ENCODE measurements at regions not wholly inside any gene's neighbourhood (a gene's known extent, or its start where the extent isn't known, plus 50 kb on each side); places are given as distances from the start of the nearest gene placed in this dataset.

GRCh38 chr13:87120476-87120875, 550.7 kb upstream of the SLITRK5 start:
- Histone ChIP-seq H3K27me3 (ENCODE audit: control insufficient read depth in 1 of 2, insufficient read depth in 2 of 2, low read length in 2 of 2) (no peaks in the 10 kb centered on the region), H3K4me2 (ENCODE audit: low read depth, low read length) (no peak overlapping the region), H3K9ac (ENCODE audit: insufficient read depth, low read depth, low read length) (no peak overlapping the region), H3K4me1 (ENCODE audit: insufficient read depth, low read length) (no peaks in the 10 kb centered on the region), H3K27ac (ENCODE audit: extremely low read length, insufficient read depth, low read length) (no peak overlapping the region), H3K4me3 (replicated peaks in 1 of 3; ENCODE audit: insufficient read depth in 1 of 3, low read depth in 2 of 3, low read length in 3 of 3) (no peak overlapping the region), H3K36me3 (replicated peaks in 1 of 2; ENCODE audit: control insufficient read depth in 1 of 2, insufficient read depth in 2 of 2, low read length in 2 of 2) (no peaks in the 10 kb centered on the region), H4K20me1 (ENCODE audit: insufficient read depth, low read length) (no peaks in the 10 kb centered on the region; the same call in 1 of the 2 replicates), H3K9me3 (ENCODE audit: low read length) (no peaks in the 10 kb centered on the region), H3K79me2 (ENCODE audit: insufficient read depth, low read length) (no peaks in the 10 kb centered on the region), H2AFZ (ENCODE audit: low read length) (no peak overlapping the region)
- FAIRE-seq (no peak), DNase-seq (ENCODE audit: low spot score) (no peak), ATAC-seq (no peak)
- ChIA-PET POLR2A (no interaction called here), CTCF (ENCODE audit: low intra/inter-chr PET ratio, low total read pairs) (no interaction called here)
- in situ Hi-C loops (cut with HindIII; ENCODE audit: extremely low pct_ligation_motif_present, low pct_unique_long_range_greater_than_20kb) (no loop called here), intact Hi-C loops (cut with micrococcal nuclease; ENCODE audit: unreplicated experiment) (no loop called here)
- 0% methylated on average over 2 of the region's 2 CpGs for WGBS (ENCODE audit: low lambda C conversion rate)
- TF ChIP-seq CBFB (CRISPR knock-in tag; IDR thresholded peaks at IDR 0.05) = no peak
- TF ChIP-seq EP300 (IDR thresholded peaks at IDR 0.05; ENCODE audit: low read depth in 2 of 2, low read length in 2 of 2) = no peak
- no peak for TF ChIP-seq EP300 (CRISPR knock-in tag; IDR thresholded peaks at IDR 0.05; ENCODE audit: borderline replicate concordance)
- TF ChIP-seq DR1 (CRISPR knock-in tag; IDR thresholded peaks at IDR 0.05) = no peak
- no peak for TF ChIP-seq RBAK (CRISPR knock-in tag; IDR thresholded peaks at IDR 0.05)
- no peak for TF ChIP-seq ZNF326 (CRISPR knock-in tag; IDR thresholded peaks at IDR 0.05; ENCODE audit: borderline replicate concordance)
- TF ChIP-seq ZNF329 (CRISPR knock-in tag; IDR thresholded peaks at IDR 0.05; ENCODE audit: low read depth) = no peak
- no peak for TF ChIP-seq ZFY (CRISPR knock-in tag; IDR thresholded peaks at IDR 0.05)
- no peak for TF ChIP-seq KMT2A (CRISPR knock-in tag; IDR thresholded peaks at IDR 0.05)
- TF ChIP-seq TBP (CRISPR knock-in tag; IDR thresholded peaks at IDR 0.05) = no peak
- no peak for TF ChIP-seq GFI1 (CRISPR knock-in tag; IDR thresholded peaks at IDR 0.05; ENCODE audit: borderline replicate concordance)
- no peak for TF ChIP-seq ZBTB21 (CRISPR knock-in tag; IDR thresholded peaks at IDR 0.05)
- TF ChIP-seq LBX2 (CRISPR knock-in tag; IDR thresholded peaks at IDR 0.05; ENCODE audit: borderline replicate concordance) = no peak
- TF ChIP-seq YEATS2 (CRISPR knock-in tag; IDR thresholded peaks at IDR 0.05; ENCODE audit: borderline replicate concordance) = no peak
- no peak for TF ChIP-seq SALL2 (CRISPR knock-in tag; IDR thresholded peaks at IDR 0.05)
- TF ChIP-seq SPEN (CRISPR knock-in tag; IDR thresholded peaks at IDR 0.05; ENCODE audit: low read depth) = no peak
- TF ChIP-seq PHF5A (CRISPR knock-in tag; IDR thresholded peaks at IDR 0.05; ENCODE audit: low read depth, unreplicated experiment) = no peak
- no TSS peak for BruUV-seq (replicated peaks)

Data from HepG2 (cell line).